GM13977 (cell line): ENCODE measurements at regions not wholly inside any gene's neighbourhood (a gene's known extent, or its start where the extent isn't known, plus 50 kb on each side); places are given as distances from the start of the nearest gene placed in this dataset.

Source experiments
- DNase-seq: peaks from one replicate; pipeline ENCODE4 v3.0.0; 2012; ENCODE audit warnings: low spot score
- CTCF ChIP-seq: IDR thresholded peaks from 2 replicates; pipeline ENCODE4 v1.5.1; 2012; ENCODE audit warnings: mild to moderate bottlenecking, control low read depth; ENCODE audit not compliant: insufficient read depth; ENCODE audit errors: extremely low read depth, missing control alignments
- in situ Hi-C: fragments of 300-500 bp; cut with MboI; formaldehyde crosslinking; loops from one replicate; pipeline ENCODE4 v1.12.0; 2022; ENCODE audit warnings: low sequenced_read_pairs, low pct_unique_long_range_greater_than_20kb, mixed read lengths, inconsistent platforms; ENCODE audit not compliant: unreplicated experiment

GRCh38 chr13:103547914-103548313, 481.7 kb upstream of the SLC10A2 start:
- no peak for DNase-seq
- in situ Hi-C loops = no loop called here
- TF ChIP-seq CTCF = no peak

GRCh38 chr13:103546271-103546670, 480.1 kb upstream of the SLC10A2 start:
- no peak for DNase-seq
- no peak for TF ChIP-seq CTCF
- in situ Hi-C loops = no loop called here

- in situ Hi-C loops = no loop called here
- TF ChIP-seq CTCF = no peak
- no peak for DNase-seq
Observed at GRCh38 chr13:103542648-103543047, 476.4 kb upstream of the SLC10A2 start.

GRCh38 chr13:103540382-103540765, 474.2 kb upstream of the SLC10A2 start:
- no peak for TF ChIP-seq CTCF
- DNase-seq = no peak
- in situ Hi-C loops = no loop called here

GRCh38 chr13:103539721-103540381, 473.6 kb upstream of the SLC10A2 start:
- no peak for DNase-seq
- TF ChIP-seq CTCF = no peak
- in situ Hi-C loops = no loop called here

GRCh38 chr13:103539265-103539664, 473.0 kb upstream of the SLC10A2 start:
- in situ Hi-C loops = no loop called here
- TF ChIP-seq CTCF = no peak
- no peak for DNase-seq
